ENCODE measurements at regions not wholly inside any gene's neighbourhood (a gene's known extent, or its start where the extent isn't known, plus 50 kb on each side); places are given as distances from the start of the nearest gene placed in this dataset.
"Not testable (repeated sequence)": the region's sequence is repeated elsewhere in the genome, so short reads cannot be mapped to it uniquely, and the experiment has no call there.

GRCh38 chr11:4315292-4315691 lies 52.9 kb downstream of the OR52B4 start:
- H3K9me3 Mint-ChIP-seq (ENCODE audit: insufficient read depth); POLR2A ChIA-PET; H4K20me1 ChIP-seq (ENCODE audit: control insufficient read depth, insufficient read depth, low read length, poor library complexity, severe bottlenecking); intact Hi-C loops (cut with micrococcal nuclease); H3K4me2 ChIP-seq (replicated peaks; ENCODE audit: low read depth, low read length, poor library complexity, severe bottlenecking); H3K27ac Mint-ChIP-seq; H3K27me3 ChIP-seq (replicated peaks in 1 of 4; ENCODE audit: control extremely low read depth in 1 of 4, control insufficient read depth in 3 of 4, insufficient read depth in 4 of 4, low read length in 3 of 4); H3K9me3 ChIP-seq (ENCODE audit: control extremely low read depth in 1 of 3, control insufficient read depth in 2 of 3, insufficient read depth in 1 of 3, low read length in 2 of 3); H3K4me3 ChIP-seq (ENCODE audit: control extremely low read depth in 1 of 5, extremely low read depth in 1 of 5, insufficient read depth in 1 of 5, low read depth in 2 of 5, low read length in 4 of 5); H3K9ac ChIP-seq (ENCODE audit: low read length); H3K27me3 Mint-ChIP-seq; H3K4me3 Mint-ChIP-seq; CTCF ChIA-PET; H3K36me3 ChIP-seq (replicated peaks in 1 of 2; ENCODE audit: control extremely low read depth in 1 of 2, control insufficient read depth in 1 of 2, extremely low read depth in 1 of 2, insufficient read depth in 2 of 2, low read length in 1 of 2); H3K27ac ChIP-seq (ENCODE audit: low read length in 2 of 2); H3K4me1 ChIP-seq (ENCODE audit: control insufficient read depth in 2 of 2, insufficient read depth in 2 of 2, low read length in 2 of 2); H3K79me2 ChIP-seq (ENCODE audit: control insufficient read depth, insufficient read depth, low read length); H2AFZ ChIP-seq (ENCODE audit: insufficient read depth, low read depth, low read length, poor library complexity, severe bottlenecking); ATAC-seq (ENCODE audit: low read depth); H3K4me1 Mint-ChIP-seq; DNase-seq: not testable (repeated sequence)
- WGBS (ENCODE audit: insufficient coverage) = 94% methylated on average over 2 of the region's 4 CpGs

GRCh38 chr11:4277225-4277624 lies 91.0 kb downstream of the OR52B4 start:
- ATAC-seq (ENCODE audit: low read depth); H3K9me3 Mint-ChIP-seq (ENCODE audit: insufficient read depth); H3K9ac ChIP-seq (ENCODE audit: low read length); H3K4me3 Mint-ChIP-seq; POLR2A ChIA-PET; H3K4me1 Mint-ChIP-seq; DNase-seq; H2AFZ ChIP-seq (ENCODE audit: insufficient read depth, low read depth, low read length, poor library complexity, severe bottlenecking); H3K36me3 ChIP-seq (replicated peaks in 1 of 2; ENCODE audit: control extremely low read depth in 1 of 2, control insufficient read depth in 1 of 2, extremely low read depth in 1 of 2, insufficient read depth in 2 of 2, low read length in 1 of 2); H3K79me2 ChIP-seq (ENCODE audit: control insufficient read depth, insufficient read depth, low read length); H3K4me2 ChIP-seq (replicated peaks; ENCODE audit: low read depth, low read length, poor library complexity, severe bottlenecking); H3K27ac ChIP-seq (ENCODE audit: low read length in 2 of 2); H3K27ac Mint-ChIP-seq; H3K27me3 Mint-ChIP-seq; intact Hi-C loops (cut with micrococcal nuclease); H3K27me3 ChIP-seq (replicated peaks in 1 of 4; ENCODE audit: control extremely low read depth in 1 of 4, control insufficient read depth in 3 of 4, insufficient read depth in 4 of 4, low read length in 3 of 4); H3K4me3 ChIP-seq (ENCODE audit: control extremely low read depth in 1 of 5, extremely low read depth in 1 of 5, insufficient read depth in 1 of 5, low read depth in 2 of 5, low read length in 4 of 5); CTCF ChIA-PET; H4K20me1 ChIP-seq (ENCODE audit: control insufficient read depth, insufficient read depth, low read length, poor library complexity, severe bottlenecking); H3K4me1 ChIP-seq (ENCODE audit: control insufficient read depth in 2 of 2, insufficient read depth in 2 of 2, low read length in 2 of 2); H3K9me3 ChIP-seq (ENCODE audit: control extremely low read depth in 1 of 3, control insufficient read depth in 2 of 3, insufficient read depth in 1 of 3, low read length in 2 of 3): not testable (repeated sequence)
- no CpG with 5 or more reads among the region's 9 CpGs for WGBS (ENCODE audit: insufficient coverage)

GRCh38 chr11:4251085-4251484 lies 117.1 kb downstream of the OR52B4 start:
- not testable (repeated sequence) for H3K27me3 Mint-ChIP-seq; H3K9ac ChIP-seq (ENCODE audit: low read length)

GRCh38 chr11:4249475-4249874 lies 118.7 kb downstream of the OR52B4 start:
- H3K79me2 ChIP-seq (ENCODE audit: control insufficient read depth, insufficient read depth, low read length); H3K9me3 Mint-ChIP-seq (ENCODE audit: insufficient read depth); H3K9ac ChIP-seq (ENCODE audit: low read length); H3K27ac ChIP-seq (ENCODE audit: low read length in 2 of 2); H4K20me1 ChIP-seq (ENCODE audit: control insufficient read depth, insufficient read depth, low read length, poor library complexity, severe bottlenecking); H3K27me3 Mint-ChIP-seq; H3K36me3 ChIP-seq (replicated peaks in 1 of 2; ENCODE audit: control extremely low read depth in 1 of 2, control insufficient read depth in 1 of 2, extremely low read depth in 1 of 2, insufficient read depth in 2 of 2, low read length in 1 of 2); H3K9me3 ChIP-seq (ENCODE audit: control extremely low read depth in 1 of 3, control insufficient read depth in 2 of 3, insufficient read depth in 1 of 3, low read length in 2 of 3); POLR2A ChIA-PET; H3K4me3 Mint-ChIP-seq; H3K4me1 ChIP-seq (ENCODE audit: control insufficient read depth in 2 of 2, insufficient read depth in 2 of 2, low read length in 2 of 2); H3K27ac Mint-ChIP-seq; H3K4me3 ChIP-seq (ENCODE audit: control extremely low read depth in 1 of 5, extremely low read depth in 1 of 5, insufficient read depth in 1 of 5, low read depth in 2 of 5, low read length in 4 of 5); H2AFZ ChIP-seq (ENCODE audit: insufficient read depth, low read depth, low read length, poor library complexity, severe bottlenecking); ATAC-seq (ENCODE audit: low read depth); H3K4me2 ChIP-seq (replicated peaks; ENCODE audit: low read depth, low read length, poor library complexity, severe bottlenecking); DNase-seq; CTCF ChIA-PET; H3K27me3 ChIP-seq (replicated peaks in 1 of 4; ENCODE audit: control extremely low read depth in 1 of 4, control insufficient read depth in 3 of 4, insufficient read depth in 4 of 4, low read length in 3 of 4); intact Hi-C loops (cut with micrococcal nuclease); H3K4me1 Mint-ChIP-seq: not testable (repeated sequence)
- no CpG with 5 or more reads among the region's 2 CpGs for WGBS (ENCODE audit: insufficient coverage)

More at GRCh38 chr11:4251085-4251484, 117.1 kb downstream of the OR52B4 start:
- H3K27ac ChIP-seq (ENCODE audit: low read length in 2 of 2); H3K27ac Mint-ChIP-seq; POLR2A ChIA-PET; H3K4me3 ChIP-seq (ENCODE audit: control extremely low read depth in 1 of 5, extremely low read depth in 1 of 5, insufficient read depth in 1 of 5, low read depth in 2 of 5, low read length in 4 of 5); ATAC-seq (ENCODE audit: low read depth); H3K4me2 ChIP-seq (replicated peaks; ENCODE audit: low read depth, low read length, poor library complexity, severe bottlenecking); H3K9me3 ChIP-seq (ENCODE audit: control extremely low read depth in 1 of 3, control insufficient read depth in 2 of 3, insufficient read depth in 1 of 3, low read length in 2 of 3); intact Hi-C loops (cut with micrococcal nuclease); H3K4me3 Mint-ChIP-seq; H2AFZ ChIP-seq (ENCODE audit: insufficient read depth, low read depth, low read length, poor library complexity, severe bottlenecking); DNase-seq; CTCF ChIA-PET; H3K27me3 ChIP-seq (replicated peaks in 1 of 4; ENCODE audit: control extremely low read depth in 1 of 4, control insufficient read depth in 3 of 4, insufficient read depth in 4 of 4, low read length in 3 of 4); H3K4me1 Mint-ChIP-seq; H3K4me1 ChIP-seq (ENCODE audit: control insufficient read depth in 2 of 2, insufficient read depth in 2 of 2, low read length in 2 of 2); H3K79me2 ChIP-seq (ENCODE audit: control insufficient read depth, insufficient read depth, low read length); H3K9me3 Mint-ChIP-seq (ENCODE audit: insufficient read depth); H4K20me1 ChIP-seq (ENCODE audit: control insufficient read depth, insufficient read depth, low read length, poor library complexity, severe bottlenecking); H3K36me3 ChIP-seq (replicated peaks in 1 of 2; ENCODE audit: control extremely low read depth in 1 of 2, control insufficient read depth in 1 of 2, extremely low read depth in 1 of 2, insufficient read depth in 2 of 2, low read length in 1 of 2): not testable (repeated sequence)
- 60% methylated on average over 1 of the region's 3 CpGs for WGBS (ENCODE audit: insufficient coverage)

Measured in B cell (primary cell).